GM21367 (cell line): ENCODE measurements at regions not wholly inside any gene's neighbourhood (a gene's known extent, or its start where the extent isn't known, plus 50 kb on each side); places are given as distances from the start of the nearest gene placed in this dataset.
"Not testable (repeated sequence)": the region's sequence is repeated elsewhere in the genome, so short reads cannot be mapped to it uniquely, and the experiment has no call there.

Source experiments
- ATAC-seq: cut with Tn5 transposase; IDR thresholded peaks from one replicate; pipeline ENCODE4 v1.9.1; 2021; ENCODE audit not compliant: unreplicated experiment

GRCh38 chr6:125643967-125644661 lies 105.3 kb upstream of the HEY2 start:
- ATAC-seq = not testable (repeated sequence)

GRCh38 chr6:125647391-125647790 lies 102.0 kb upstream of the HEY2 start:
- ATAC-seq = no peak

GRCh38 chr6:125653752-125654151 lies 95.7 kb upstream of the HEY2 start:
- not testable (repeated sequence) for ATAC-seq

- ATAC-seq = no peak
These were observed 93.9 kb upstream of the HEY2 start for GRCh38 chr6:125655511-125655910.

GRCh38 chr6:125656287-125656870 lies 93.1 kb upstream of the HEY2 start:
- no peak for ATAC-seq

- ATAC-seq = no peak
These were observed 91.3 kb upstream of the HEY2 start for GRCh38 chr6:125658136-125658535.

GRCh38 chr6:125658759-125659431 lies 90.5 kb upstream of the HEY2 start:
- ATAC-seq = no peak

- no peak for ATAC-seq
These were observed 89.5 kb upstream of the HEY2 start for GRCh38 chr6:125659887-125660286.

- no peak for ATAC-seq
These were observed 87.1 kb upstream of the HEY2 start for GRCh38 chr6:125662296-125662695.

GRCh38 chr6:125665295-125665814 lies 84.1 kb upstream of the HEY2 start:
- ATAC-seq = no peak

- ATAC-seq = no peak
These were observed 82.1 kb upstream of the HEY2 start for GRCh38 chr6:125667326-125667725.

- ATAC-seq = no peak
These were observed 81.4 kb upstream of the HEY2 start for GRCh38 chr6:125668071-125668470.

GRCh38 chr6:125670568-125670967 lies 78.9 kb upstream of the HEY2 start:
- no peak for ATAC-seq

- ATAC-seq = no peak
These were observed 78.1 kb upstream of the HEY2 start for GRCh38 chr6:125671323-125671722.

- ATAC-seq = no peak
These were observed 75.2 kb upstream of the HEY2 start for GRCh38 chr6:125674230-125674629.

- no peak for ATAC-seq
These were observed 70.8 kb upstream of the HEY2 start for GRCh38 chr6:125678601-125679000.

- ATAC-seq = no peak
These were observed 70.3 kb upstream of the HEY2 start for GRCh38 chr6:125679128-125679527.

GRCh38 chr6:125679651-125680050 lies 69.8 kb upstream of the HEY2 start:
- no peak for ATAC-seq

GRCh38 chr6:125682939-125683338 lies 66.5 kb upstream of the HEY2 start:
- ATAC-seq = no peak

- ATAC-seq = no peak
These were observed 61.3 kb upstream of the HEY2 start for GRCh38 chr6:125688138-125688537.

- no peak for ATAC-seq
These were observed 56.0 kb upstream of the HEY2 start for GRCh38 chr6:125693480-125693879.

- ATAC-seq = no peak
These were observed 49.8 kb upstream of the HEY2 start for GRCh38 chr6:125699591-125699990.
